HEK293 (cell line): ENCODE measurements at regions not wholly inside any gene's neighbourhood (a gene's known extent, or its start where the extent isn't known, plus 50 kb on each side); places are given as distances from the start of the nearest gene placed in this dataset.

Experiments
- BCL11A ChIP-seq: fragments of 450-650 bp; formaldehyde crosslinking; IDR thresholded peaks from 2 replicates; pipeline ENCODE4 v1.5.1; 2016; ENCODE audit warnings: low read depth, missing biosample characterization, missing genetic modification characterization
- CTCF ChIP-seq: fragments of 450-650 bp; formaldehyde crosslinking; IDR thresholded peaks from 2 replicates; pipeline ENCODE4 v1.5.1; 2016; ENCODE audit warnings: missing biosample characterization, missing genetic modification characterization
- HOXA7 ChIP-seq: sonication (generic); formaldehyde crosslinking; IDR thresholded peaks from 2 replicates; pipeline ENCODE4 v1.8.1; 2022; ENCODE audit warnings: missing genetic modification reagents, borderline replicate concordance
- TCF7L2 ChIP-seq: IDR thresholded peaks from 2 replicates; pipeline ENCODE4 v1.6.1; 2011; ENCODE audit warnings: low read depth, mild to moderate bottlenecking, inconsistent platforms, low read length, moderate library complexity, borderline replicate concordance
- ZBTB8A ChIP-seq: fragments of 450-650 bp; formaldehyde crosslinking; IDR thresholded peaks from 2 replicates; pipeline ENCODE4 v1.5.1; 2016; ENCODE audit warnings: missing biosample characterization, missing genetic modification characterization
- ZFP3 ChIP-seq: fragments of 450-650 bp; formaldehyde crosslinking; IDR thresholded peaks from 2 replicates; pipeline ENCODE4 v1.5.1; 2016; ENCODE audit warnings: low read depth, missing biosample characterization, missing genetic modification characterization
- ZNF140 ChIP-seq: fragments of 450-650 bp; formaldehyde crosslinking; IDR thresholded peaks from 2 replicates; pipeline ENCODE4 v1.5.1; 2016; ENCODE audit warnings: missing biosample characterization, missing genetic modification characterization
- ZNF248 ChIP-seq: fragments of 450-650 bp; formaldehyde crosslinking; IDR thresholded peaks from 2 replicates; pipeline ENCODE4 v1.5.1; 2017; ENCODE audit warnings: missing biosample characterization, missing genetic modification characterization
- ZNF274 ChIP-seq, 2 experiments: fragments of 200-500 bp in 1 of 2; fragments of 450-650 bp in 1 of 2; sonication (Bioruptor generic) in 1 of 2; formaldehyde crosslinking in 1 of 2; IDR thresholded peaks; 2 replicates each; pipeline versions ENCODE4 v1.5.1 to v1.6.1; 2014 to 2016; ENCODE audit warnings: borderline replicate concordance in 1 of 2, inconsistent platforms in 1 of 2, low read length in 1 of 2, missing biosample characterization in 1 of 2, missing genetic modification characterization in 1 of 2
- ZNF426 ChIP-seq: fragments of 450-650 bp; formaldehyde crosslinking; IDR thresholded peaks from 2 replicates; pipeline ENCODE4 v1.5.1; 2017; ENCODE audit warnings: missing biosample characterization, missing genetic modification characterization, mild to moderate bottlenecking, inconsistent platforms, moderate library complexity
- ZNF549 ChIP-seq: fragments of 450-650 bp; IDR thresholded peaks from 2 replicates; pipeline ENCODE4 v1.5.1; 2018; ENCODE audit warnings: missing biosample characterization, missing genetic modification characterization, mild to moderate bottlenecking, inconsistent platforms, moderate library complexity
- TF ChIP-seq, protein P1 (sequence below): fragments of 450-650 bp; formaldehyde crosslinking; IDR thresholded peaks from 2 replicates; pipeline ENCODE4 v1.5.1; 2016; ENCODE audit warnings: missing biosample characterization, missing genetic modification characterization, low read depth
- TF ChIP-seq, protein P2 (sequence below): fragments of 450-650 bp; formaldehyde crosslinking; IDR thresholded peaks from 2 replicates; pipeline ENCODE4 v1.5.1; 2016; ENCODE audit warnings: missing biosample characterization, missing genetic modification characterization
- TF ChIP-seq, protein P3 (sequence below): fragments of 450-650 bp; formaldehyde crosslinking; conservative IDR thresholded peaks from 2 replicates; pipeline ENCODE4 v1.5.1; 2016; ENCODE audit warnings: low read depth, missing biosample characterization, missing genetic modification characterization

DNA sequence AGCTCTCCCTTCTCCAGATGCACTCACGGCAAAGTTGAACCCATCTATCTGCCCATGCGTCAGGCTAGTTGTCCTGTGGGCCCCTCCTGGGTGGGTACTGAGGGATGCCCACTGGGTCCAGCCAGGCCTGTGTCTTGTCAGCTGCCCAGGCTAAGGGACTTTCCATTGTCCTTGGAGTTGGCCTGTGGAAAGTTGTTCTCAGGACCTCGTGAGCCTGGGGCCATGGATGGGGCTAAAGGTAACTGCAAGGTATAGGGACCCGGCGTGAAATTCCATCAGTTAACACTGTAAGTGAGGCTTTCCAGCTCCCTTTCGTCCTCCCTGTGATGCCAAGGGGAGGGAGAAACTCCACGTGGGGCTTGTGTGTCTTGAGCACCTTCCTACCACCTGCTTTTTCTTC lies 126.5 kb downstream of the CEBPB start:
- TF ChIP-seq TCF7L2 (no peak), ZNF248 (tag by site-specific recombination) (no peak), CTCF (no peak), ZNF140 (tag by site-specific recombination) (no peak), ZFP3 (tag by site-specific recombination) (no peak), BCL11A (tag by site-specific recombination) (no peak), ZNF549 (tag by site-specific recombination) (no peak), ZNF426 (no peak), ZNF274 (IDR thresholded peaks at IDR 0.05; ENCODE audit: low read length) (no peak), ZNF274 (tag by site-specific recombination; IDR thresholded peaks at IDR 0.05; ENCODE audit: borderline replicate concordance) (no peak), ZBTB8A (no peak), HOXA7 (CRISPR knock-in tag) (no peak)
- TF ChIP-seq, protein P1, sequence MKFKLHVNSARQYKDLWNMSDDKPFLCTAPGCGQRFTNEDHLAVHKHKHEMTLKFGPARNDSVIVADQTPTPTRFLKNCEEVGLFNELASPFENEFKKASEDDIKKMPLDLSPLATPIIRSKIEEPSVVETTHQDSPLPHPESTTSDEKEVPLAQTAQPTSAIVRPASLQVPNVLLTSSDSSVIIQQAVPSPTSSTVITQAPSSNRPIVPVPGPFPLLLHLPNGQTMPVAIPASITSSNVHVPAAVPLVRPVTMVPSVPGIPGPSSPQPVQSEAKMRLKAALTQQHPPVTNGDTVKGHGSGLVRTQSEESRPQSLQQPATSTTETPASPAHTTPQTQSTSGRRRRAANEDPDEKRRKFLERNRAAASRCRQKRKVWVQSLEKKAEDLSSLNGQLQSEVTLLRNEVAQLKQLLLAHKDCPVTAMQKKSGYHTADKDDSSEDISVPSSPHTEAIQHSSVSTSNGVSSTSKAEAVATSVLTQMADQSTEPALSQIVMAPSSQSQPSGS (tag by site-specific recombination): no peak
- TF ChIP-seq, protein P2, sequence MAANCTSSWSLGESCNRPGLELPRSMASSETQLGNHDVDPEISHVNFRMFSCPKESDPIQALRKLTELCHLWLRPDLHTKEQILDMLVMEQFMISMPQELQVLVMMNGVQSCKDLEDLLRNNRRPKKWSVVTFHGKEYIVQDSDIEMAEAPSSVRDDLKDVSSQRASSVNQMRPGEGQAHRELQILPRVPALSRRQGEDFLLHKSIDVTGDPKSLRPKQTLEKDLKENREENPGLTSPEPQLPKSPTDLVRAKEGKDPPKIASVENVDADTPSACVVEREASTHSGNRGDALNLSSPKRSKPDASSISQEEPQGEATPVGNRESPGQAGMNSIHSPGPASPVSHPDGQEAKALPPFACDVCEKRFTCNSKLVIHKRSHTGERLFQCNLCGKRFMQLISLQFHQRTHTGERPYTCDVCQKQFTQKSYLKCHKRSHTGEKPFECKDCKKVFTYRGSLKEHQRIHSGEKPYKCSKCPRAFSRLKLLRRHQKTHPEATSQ (tag by site-specific recombination): no peak
- TF ChIP-seq, protein P3, sequence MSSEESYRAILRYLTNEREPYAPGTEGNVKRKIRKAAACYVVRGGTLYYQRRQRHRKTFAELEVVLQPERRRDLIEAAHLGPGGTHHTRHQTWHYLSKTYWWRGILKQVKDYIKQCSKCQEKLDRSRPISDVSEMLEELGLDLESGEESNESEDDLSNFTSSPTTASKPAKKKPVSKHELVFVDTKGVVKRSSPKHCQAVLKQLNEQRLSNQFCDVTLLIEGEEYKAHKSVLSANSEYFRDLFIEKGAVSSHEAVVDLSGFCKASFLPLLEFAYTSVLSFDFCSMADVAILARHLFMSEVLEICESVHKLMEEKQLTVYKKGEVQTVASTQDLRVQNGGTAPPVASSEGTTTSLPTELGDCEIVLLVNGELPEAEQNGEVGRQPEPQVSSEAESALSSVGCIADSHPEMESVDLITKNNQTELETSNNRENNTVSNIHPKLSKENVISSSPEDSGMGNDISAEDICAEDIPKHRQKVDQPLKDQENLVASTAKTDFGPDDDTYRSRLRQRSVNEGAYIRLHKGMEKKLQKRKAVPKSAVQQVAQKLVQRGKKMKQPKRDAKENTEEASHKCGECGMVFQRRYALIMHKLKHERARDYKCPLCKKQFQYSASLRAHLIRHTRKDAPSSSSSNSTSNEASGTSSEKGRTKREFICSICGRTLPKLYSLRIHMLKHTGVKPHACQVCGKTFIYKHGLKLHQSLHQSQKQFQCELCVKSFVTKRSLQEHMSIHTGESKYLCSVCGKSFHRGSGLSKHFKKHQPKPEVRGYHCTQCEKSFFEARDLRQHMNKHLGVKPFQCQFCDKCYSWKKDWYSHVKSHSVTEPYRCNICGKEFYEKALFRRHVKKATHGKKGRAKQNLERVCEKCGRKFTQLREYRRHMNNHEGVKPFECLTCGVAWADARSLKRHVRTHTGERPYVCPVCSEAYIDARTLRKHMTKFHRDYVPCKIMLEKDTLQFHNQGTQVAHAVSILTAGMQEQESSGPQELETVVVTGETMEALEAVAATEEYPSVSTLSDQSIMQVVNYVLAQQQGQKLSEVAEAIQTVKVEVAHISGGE (tag by site-specific recombination): no peak
